ENCODE measurements at regions not wholly inside any gene's neighbourhood (a gene's known extent, or its start where the extent isn't known, plus 50 kb on each side); places are given as distances from the start of the nearest gene placed in this dataset. TPM values are rescaled to one million over a fixed set of nuclear protein-coding genes. Genes with fewer than 3 reads are reported as not detected.

- no peak for TF ChIP-seq CTCF (conservative IDR thresholded peaks at IDR 0.05; ENCODE audit: low read depth in 2 of 2)
Measured at GRCh38 chr10:94282369-94282768, 80.4 kb downstream of the NOC3L start (continued).

Small RNA genes in the stretch of these regions (small RNA-seq; reads per million reads assigned to genes)
- not detected for gene RNU6-657P (ENCODE audit: low replicate concordance)

Measured in GM23338 (cell line).